ENCODE measurements at regions not wholly inside any gene's neighbourhood (a gene's known extent, or its start where the extent isn't known, plus 50 kb on each side); places are given as distances from the start of the nearest gene placed in this dataset.

DNA sequence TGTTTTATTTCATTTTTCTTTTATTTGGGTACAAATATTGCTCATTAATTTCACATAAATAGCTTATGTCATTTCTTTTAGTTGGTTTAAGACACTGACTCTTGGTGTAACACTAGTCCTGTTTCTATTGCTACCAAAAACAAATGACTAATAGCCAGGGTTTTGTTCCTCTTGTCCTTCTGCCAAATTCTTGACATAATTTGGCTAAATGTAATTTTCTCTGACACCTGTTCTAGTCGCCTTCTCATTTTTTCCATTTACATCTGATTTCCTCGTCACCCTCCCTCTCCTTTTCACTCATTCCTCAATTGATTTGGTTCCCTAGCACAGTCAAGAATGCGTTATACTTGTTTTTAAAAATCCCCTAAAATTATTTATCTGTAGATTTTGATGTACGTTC lies 1718.7 kb downstream of the EFNB2 start:
- no peaks in the 10 kb centered on the region for H3K27me3 ChIP-seq (replicated peaks in 1 of 4; ENCODE audit: control insufficient read depth in 3 of 4, extremely low read depth in 1 of 4, insufficient read depth in 3 of 4, low read length in 3 of 4)
- H2BK20ac ChIP-seq (ENCODE audit: low read length): no peak overlapping the region
- H3K4me1 ChIP-seq (replicated peaks in 1 of 4; ENCODE audit: control insufficient read depth in 3 of 4, insufficient read depth in 4 of 4, low read length in 3 of 4): no peaks in the 10 kb centered on the region
- no peak overlapping the region for H4K5ac ChIP-seq (ENCODE audit: insufficient read length, low read depth, low read length)
- TF ChIP-seq KDM1A (IDR thresholded peaks at IDR 0.05; ENCODE audit: borderline replicate concordance, low read length): no peak
- no peak for TF ChIP-seq FOSL1 (IDR thresholded peaks at IDR 0.05; ENCODE audit: insufficient read depth, low read depth, low read length)
- no peak for TF ChIP-seq BACH1 (IDR thresholded peaks at IDR 0.05; ENCODE audit: low read length)
- TF ChIP-seq RFX5 (IDR thresholded peaks at IDR 0.05; ENCODE audit: borderline replicate concordance, low read depth, low read length): no peak
- TF ChIP-seq ASH2L (IDR thresholded peaks at IDR 0.05; ENCODE audit: low read length): no peak
- TF ChIP-seq EGR1 (IDR thresholded peaks at IDR 0.05; ENCODE audit: borderline replicate concordance, low read depth, low read length): no peak
- no peak for TF ChIP-seq CTBP2 (IDR thresholded peaks at IDR 0.05; ENCODE audit: borderline replicate concordance, insufficient read depth, insufficient read length, low read length)
- no peak for TF ChIP-seq EP300 (IDR thresholded peaks at IDR 0.05; ENCODE audit: borderline replicate concordance in 1 of 2, low read depth in 2 of 2, low read length in 2 of 2)
- no peak overlapping the region for H2BK5ac ChIP-seq (ENCODE audit: low read depth, low read length)
- H3K23me2 ChIP-seq (ENCODE audit: low read depth, low read length): no peaks in the 10 kb centered on the region
- no peak overlapping the region for H2BK15ac ChIP-seq (ENCODE audit: low read length)
- no peak overlapping the region for H2BK12ac ChIP-seq (ENCODE audit: low read depth, low read length)
- 88 to 100% methylated on average over 1 to 4 of the region's 4 CpGs for WGBS, 2 experiments (ENCODE audit: extremely low coverage in 1 of 2, insufficient coverage in 1 of 2, insufficient read length in 1 of 2, insufficient replicate concordance in 2 of 2, low coverage in 1 of 2, low lambda C conversion rate in 2 of 2, missing lambda C conversion rate in 1 of 2)
- no peak overlapping the region for H3K27ac ChIP-seq (ENCODE audit: low read depth, low read length)
- H3K9ac ChIP-seq (replicated peaks in 1 of 4; ENCODE audit: extremely low read depth in 1 of 4, low read depth in 3 of 4, low read length in 3 of 4): no peak overlapping the region
- no peak overlapping the region for H2AK5ac ChIP-seq (ENCODE audit: low read depth, low read length)
- H4K20me1 ChIP-seq (replicated peaks in 1 of 2; ENCODE audit: control insufficient read depth in 1 of 2, insufficient read depth in 2 of 2, low read length in 2 of 2): no peaks in the 10 kb centered on the region
- H3K4ac ChIP-seq (replicated peaks; ENCODE audit: insufficient read length, low read depth, low read length): no peak overlapping the region
- no peaks in the 10 kb centered on the region for H3K9me3 ChIP-seq (ENCODE audit: insufficient read depth in 2 of 2, low read depth in 1 of 2, low read length in 1 of 2)
- no peak overlapping the region for H4K91ac ChIP-seq (replicated peaks; ENCODE audit: insufficient read length, low read length)
- FAIRE-seq (no peak), DNase-seq (ENCODE audit: low read depth in 1 of 2, low spot score in 2 of 2) (no peak)
- H3K18ac ChIP-seq (ENCODE audit: extremely low read depth, low read length): no peak overlapping the region
- no peak overlapping the region for H3K23ac ChIP-seq (ENCODE audit: insufficient read length)
- H3K14ac ChIP-seq (ENCODE audit: insufficient read length): no peak overlapping the region
- POLR2A ChIA-PET (ENCODE audit: partially characterized antibody): no interaction called here
- no peaks in the 10 kb centered on the region for H3K36me3 ChIP-seq (ENCODE audit: control insufficient read depth in 2 of 4, insufficient read depth in 4 of 4, low read length in 3 of 4)
- H3K79me1 ChIP-seq (ENCODE audit: low read depth, low read length): no peaks in the 10 kb centered on the region
- no peak overlapping the region for H2AFZ ChIP-seq (ENCODE audit: low read length)
- no peak overlapping the region for H3K4me2 ChIP-seq (ENCODE audit: insufficient read depth in 1 of 2, low read depth in 2 of 2, low read length in 2 of 2)
- no peak overlapping the region for H3K56ac ChIP-seq (replicated peaks; ENCODE audit: insufficient read length, low read depth, low read length)
- no peak overlapping the region for H2BK120ac ChIP-seq (replicated peaks; ENCODE audit: low read depth, low read length)
- H3K4me3 ChIP-seq (ENCODE audit: extremely low read depth in 1 of 4, insufficient read depth in 2 of 4, low read depth in 3 of 4, low read length in 4 of 4): no peak overlapping the region
- CTCF ChIA-PET (ENCODE audit: partially characterized antibody): no interaction called here
- no peaks in the 10 kb centered on the region for H3K79me2 ChIP-seq (ENCODE audit: control insufficient read depth in 1 of 2, insufficient read depth in 2 of 2, low read length in 2 of 2)
- no peak overlapping the region for H4K8ac ChIP-seq (ENCODE audit: extremely low read depth, insufficient read depth, low read length)
